GM12873 (cell line): ENCODE measurements at regions not wholly inside any gene's neighbourhood (a gene's known extent, or its start where the extent isn't known, plus 50 kb on each side); places are given as distances from the start of the nearest gene placed in this dataset.

Experiments used
- TF ChIP-seq, protein P1 (sequence below): IDR thresholded peaks from 2 replicates; pipeline ENCODE4 v1.5.1; 2012; ENCODE audit warnings: low read depth, mild to moderate bottlenecking, moderate library complexity, low read length, control low read depth; ENCODE audit not compliant: insufficient read depth; ENCODE audit errors: missing control alignments

DNA sequence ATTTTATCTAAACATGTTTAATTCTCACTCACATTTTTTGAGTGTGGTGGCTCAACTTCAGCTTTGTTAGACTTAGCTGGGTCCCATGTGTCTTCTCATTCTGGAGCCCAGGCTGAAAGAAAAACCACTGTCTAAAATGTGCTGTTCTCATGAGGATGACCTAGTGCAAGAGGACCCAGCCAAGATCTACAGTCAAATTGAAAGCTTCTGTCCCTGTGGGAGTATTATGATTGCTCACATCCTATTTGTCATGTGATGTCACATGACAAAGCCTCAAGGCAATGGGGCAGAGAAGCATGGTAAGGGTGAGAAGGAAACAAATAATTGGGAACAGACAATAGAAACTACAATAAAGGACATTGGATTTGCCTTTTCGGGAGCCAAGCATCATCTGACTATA, 113.4 kb upstream of the ASTN2 start:
- TF ChIP-seq, protein P1, sequence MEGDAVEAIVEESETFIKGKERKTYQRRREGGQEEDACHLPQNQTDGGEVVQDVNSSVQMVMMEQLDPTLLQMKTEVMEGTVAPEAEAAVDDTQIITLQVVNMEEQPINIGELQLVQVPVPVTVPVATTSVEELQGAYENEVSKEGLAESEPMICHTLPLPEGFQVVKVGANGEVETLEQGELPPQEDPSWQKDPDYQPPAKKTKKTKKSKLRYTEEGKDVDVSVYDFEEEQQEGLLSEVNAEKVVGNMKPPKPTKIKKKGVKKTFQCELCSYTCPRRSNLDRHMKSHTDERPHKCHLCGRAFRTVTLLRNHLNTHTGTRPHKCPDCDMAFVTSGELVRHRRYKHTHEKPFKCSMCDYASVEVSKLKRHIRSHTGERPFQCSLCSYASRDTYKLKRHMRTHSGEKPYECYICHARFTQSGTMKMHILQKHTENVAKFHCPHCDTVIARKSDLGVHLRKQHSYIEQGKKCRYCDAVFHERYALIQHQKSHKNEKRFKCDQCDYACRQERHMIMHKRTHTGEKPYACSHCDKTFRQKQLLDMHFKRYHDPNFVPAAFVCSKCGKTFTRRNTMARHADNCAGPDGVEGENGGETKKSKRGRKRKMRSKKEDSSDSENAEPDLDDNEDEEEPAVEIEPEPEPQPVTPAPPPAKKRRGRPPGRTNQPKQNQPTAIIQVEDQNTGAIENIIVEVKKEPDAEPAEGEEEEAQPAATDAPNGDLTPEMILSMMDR = no peak

DNA sequence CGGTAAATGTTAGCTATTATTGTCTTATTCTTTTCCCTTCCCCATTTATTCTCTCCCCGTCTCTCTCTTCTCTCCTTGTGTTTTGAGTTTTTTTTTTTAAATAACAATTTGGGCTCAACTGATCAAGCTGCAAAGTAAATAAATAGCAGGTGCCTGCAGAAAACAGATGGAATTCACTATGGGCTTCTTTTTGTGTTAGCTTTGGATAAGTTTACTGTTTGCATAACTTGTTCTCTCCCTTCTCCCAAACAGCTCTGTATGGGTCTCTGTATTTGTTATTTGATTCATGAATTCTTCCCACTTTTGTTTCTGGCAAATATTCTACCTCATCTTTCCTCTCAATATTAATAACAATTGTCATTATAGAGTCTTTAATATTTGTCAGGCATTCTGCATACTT, 111.8 kb upstream of the ASTN2 start:
- TF ChIP-seq, protein P1 = no peak

DNA sequence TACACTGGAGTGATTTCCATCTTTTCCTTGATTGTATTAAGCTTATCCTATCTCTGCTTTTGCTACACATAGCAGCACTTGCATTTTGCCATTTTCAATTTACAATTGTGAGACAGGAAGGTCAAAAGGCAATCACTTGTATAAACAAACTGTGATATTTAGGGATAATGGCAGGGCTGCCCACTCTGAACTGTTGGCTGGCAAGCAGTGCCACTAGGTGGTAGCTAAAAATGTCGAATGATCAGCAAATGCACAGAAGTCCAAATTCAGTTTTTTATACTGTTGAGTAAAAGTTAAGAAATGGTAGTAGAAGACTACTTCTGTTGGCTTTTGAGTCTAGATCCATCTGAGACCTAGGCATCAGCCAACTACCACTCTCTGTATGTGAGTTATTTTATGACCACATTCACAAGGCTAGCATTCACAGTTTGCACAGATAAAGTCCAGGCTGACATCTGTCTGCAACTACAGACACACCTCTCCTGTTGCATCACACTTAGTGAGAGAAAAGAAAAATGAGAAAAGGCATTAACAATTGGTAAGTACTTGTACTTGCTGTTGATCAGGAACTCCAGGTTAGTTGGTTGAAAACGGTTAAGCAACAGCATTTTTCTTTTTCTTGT, 108.8 kb upstream of the ASTN2 start:
- TF ChIP-seq, protein P1 = no peak

DNA sequence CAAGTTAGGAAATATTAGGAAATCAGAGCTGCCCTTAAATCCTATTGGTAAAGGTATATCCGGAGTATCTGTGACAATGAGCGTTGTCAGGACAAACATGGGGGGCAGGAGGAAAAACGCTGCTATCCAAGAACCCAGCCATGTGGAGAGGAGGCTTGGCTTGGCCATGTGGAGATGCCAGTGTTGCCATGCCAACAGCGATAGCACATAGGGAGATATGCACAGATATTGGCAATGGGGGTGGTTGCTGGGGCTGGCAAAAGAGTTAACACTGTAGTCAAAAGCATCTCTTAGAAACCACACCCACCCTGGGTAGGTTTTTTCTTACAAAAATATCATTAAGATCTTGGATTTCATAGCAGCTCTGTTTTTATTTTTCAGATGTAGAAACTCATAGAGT, 106.4 kb upstream of the ASTN2 start:
- TF ChIP-seq, protein P1 = no peak

DNA sequence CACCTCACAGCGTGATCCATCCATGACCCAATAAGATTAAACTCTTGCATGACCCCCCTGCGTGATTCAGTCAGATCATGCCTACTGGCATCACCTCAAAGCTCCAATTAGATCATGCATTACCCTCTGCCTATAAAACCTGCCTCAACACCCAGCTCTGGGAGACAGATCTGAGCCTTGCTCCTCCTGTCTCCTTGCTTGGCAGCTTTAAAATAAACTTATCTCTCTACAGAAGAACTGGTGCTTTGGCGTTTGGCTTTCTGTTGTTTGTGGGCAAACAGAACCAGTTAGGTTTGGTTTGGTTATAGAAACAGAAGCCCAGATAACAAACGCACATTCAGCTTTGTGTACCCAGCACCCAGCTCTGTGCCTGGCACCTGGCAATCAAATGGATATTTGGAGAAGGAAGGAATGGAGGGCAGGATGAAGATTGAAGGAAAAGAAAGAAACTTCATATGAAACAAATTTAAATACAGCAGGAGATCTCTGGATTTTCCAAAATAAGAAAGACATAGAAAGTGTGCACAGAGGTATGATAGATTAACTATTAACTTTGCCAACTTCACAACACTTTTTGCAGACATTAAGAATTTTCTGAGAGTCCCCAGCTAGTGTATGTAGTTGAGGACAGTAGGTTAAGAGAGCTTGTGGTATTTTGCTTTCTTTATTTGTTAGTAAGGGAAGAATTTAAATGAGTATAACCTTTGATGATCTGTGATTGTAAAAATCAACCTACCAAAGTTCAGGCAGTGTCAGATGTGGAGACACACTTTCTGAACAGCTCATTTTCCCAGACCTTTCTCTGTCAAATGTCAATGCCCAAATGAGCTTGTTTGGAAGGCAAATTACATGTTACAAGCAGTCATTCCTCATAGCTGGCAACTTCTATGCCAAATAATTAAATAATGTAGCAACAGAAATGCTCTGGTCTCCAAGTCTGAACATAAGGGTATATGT, 102.1 kb upstream of the ASTN2 start:
- TF ChIP-seq, protein P1 = no peak

DNA sequence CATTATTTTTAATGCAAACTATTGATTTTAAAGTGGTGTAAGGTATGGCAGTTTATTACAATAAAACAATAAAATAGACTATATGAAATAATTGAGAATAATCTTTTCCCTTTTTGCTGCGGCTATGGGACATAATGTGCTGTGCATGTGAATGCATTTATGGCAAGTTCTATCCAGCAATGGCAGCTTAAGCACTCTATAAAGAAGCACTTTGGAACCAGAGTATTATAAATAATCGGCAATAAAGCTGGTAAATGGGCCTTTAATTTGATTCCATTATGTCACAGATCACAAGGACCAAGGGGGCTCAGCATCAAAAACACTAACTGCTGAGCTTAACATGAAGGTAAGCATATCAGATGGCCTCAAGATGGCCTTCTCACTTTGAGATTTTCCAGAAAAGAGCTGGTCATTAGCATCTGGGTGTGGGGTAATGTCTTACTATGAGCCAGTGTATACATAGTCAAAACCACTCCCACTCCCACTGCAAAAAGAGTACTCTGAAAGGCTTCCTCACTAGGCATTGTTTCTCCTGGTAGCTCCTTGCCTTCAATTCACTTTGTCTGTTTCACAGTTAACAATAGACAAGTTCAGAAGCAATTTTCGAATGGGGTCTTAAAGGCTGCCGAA, 97.1 kb upstream of the ASTN2 start:
- TF ChIP-seq, protein P1 = no peak

DNA sequence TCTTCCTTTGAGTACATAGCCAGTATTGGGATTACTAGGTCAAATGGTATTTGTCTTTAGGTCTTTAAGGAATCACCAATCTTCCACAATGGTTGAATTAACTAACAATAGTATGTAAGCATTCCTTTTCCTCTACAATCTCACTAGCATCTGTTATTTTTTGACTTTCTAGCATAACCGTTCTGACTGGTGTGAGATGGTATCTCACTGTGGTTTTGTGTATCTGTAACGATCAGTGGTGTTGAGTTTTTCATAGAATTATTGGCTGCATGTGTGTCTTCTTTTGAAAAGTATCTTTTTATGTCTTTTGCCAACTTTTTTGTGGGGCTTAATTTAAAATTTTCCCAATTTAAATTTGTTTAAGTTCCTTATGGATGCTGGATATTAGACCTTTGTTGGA, 81.5 kb upstream of the ASTN2 start:
- TF ChIP-seq, protein P1 = no peak
